AG09319 (cell line): ENCODE measurements at regions not wholly inside any gene's neighbourhood (a gene's known extent, or its start where the extent isn't known, plus 50 kb on each side); places are given as distances from the start of the nearest gene placed in this dataset.
"Not testable (repeated sequence)": the region's sequence is repeated elsewhere in the genome, so short reads cannot be mapped to it uniquely, and the experiment has no call there.

Experiments
- DNase-seq: peaks from one replicate; pipeline ENCODE4 v3.0.0-alpha.2; 2010; ENCODE audit warnings: low read depth; ENCODE audit errors: extremely low read depth
- TF ChIP-seq, protein P1 (sequence below): IDR thresholded peaks from 2 replicates; pipeline ENCODE4 v1.5.1; 2011; ENCODE audit warnings: low read depth, mild to moderate bottlenecking, inconsistent platforms, low read length, moderate library complexity

DNA sequence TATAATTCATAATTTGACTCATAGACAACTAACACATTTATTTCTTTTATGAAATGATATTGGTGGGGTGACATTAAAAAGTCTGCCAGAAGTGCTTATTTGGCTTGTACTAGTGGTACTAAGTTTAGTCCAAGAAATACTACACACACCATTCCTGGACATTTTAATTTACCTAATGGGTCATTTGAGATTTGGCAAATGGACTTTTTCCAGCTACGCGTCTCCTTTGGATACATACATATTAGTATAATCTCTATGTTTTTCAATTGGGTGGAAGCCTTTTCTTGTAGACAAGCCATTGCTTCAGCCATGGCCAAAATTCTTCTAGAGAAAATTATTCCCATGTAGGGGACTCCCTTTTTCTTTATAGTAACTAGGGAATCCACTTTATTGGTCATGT, 968.5 kb downstream of the C4orf33 start:
- no peak for DNase-seq
- TF ChIP-seq, protein P1, sequence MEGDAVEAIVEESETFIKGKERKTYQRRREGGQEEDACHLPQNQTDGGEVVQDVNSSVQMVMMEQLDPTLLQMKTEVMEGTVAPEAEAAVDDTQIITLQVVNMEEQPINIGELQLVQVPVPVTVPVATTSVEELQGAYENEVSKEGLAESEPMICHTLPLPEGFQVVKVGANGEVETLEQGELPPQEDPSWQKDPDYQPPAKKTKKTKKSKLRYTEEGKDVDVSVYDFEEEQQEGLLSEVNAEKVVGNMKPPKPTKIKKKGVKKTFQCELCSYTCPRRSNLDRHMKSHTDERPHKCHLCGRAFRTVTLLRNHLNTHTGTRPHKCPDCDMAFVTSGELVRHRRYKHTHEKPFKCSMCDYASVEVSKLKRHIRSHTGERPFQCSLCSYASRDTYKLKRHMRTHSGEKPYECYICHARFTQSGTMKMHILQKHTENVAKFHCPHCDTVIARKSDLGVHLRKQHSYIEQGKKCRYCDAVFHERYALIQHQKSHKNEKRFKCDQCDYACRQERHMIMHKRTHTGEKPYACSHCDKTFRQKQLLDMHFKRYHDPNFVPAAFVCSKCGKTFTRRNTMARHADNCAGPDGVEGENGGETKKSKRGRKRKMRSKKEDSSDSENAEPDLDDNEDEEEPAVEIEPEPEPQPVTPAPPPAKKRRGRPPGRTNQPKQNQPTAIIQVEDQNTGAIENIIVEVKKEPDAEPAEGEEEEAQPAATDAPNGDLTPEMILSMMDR: no peak

DNA sequence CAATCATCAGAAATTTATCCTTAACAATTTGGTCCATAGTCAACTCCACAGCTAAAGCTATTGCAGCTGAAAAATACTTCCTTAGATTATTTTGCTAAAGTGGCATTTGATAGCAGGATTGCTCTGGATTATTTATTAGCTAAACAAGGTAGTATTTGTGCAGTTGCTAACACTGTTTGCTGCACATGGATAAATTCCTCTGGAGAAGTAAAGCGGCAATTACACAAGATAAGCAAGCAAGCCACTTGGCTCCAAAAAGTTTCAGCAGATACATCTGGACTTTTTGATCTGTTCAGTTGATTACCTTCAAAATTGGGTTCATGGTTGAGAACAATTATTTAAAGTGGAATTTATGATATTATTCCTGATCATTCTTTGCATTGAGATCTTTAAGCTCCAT, 971.5 kb downstream of the C4orf33 start:
- no peak for DNase-seq
- TF ChIP-seq, protein P1: no peak

DNA sequence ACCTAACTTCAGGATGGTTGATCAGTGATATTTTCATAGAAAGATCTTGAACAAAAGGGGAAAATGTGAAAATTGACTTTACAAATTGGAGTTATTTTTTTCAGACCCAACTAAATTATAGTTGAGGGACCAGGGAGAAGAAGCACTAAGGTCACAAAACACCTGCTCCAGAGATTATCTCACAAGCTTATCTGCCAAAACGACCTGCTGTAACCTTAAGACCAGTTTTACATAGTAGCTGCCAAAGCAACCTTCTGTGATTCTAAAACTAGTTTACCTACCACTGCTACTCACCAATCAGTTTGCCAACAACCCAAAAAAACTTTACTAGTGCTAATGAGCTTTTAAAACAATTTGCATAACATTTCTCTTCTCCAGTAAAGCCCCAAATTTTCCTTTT, 972.1 kb downstream of the C4orf33 start:
- DNase-seq: no peak
- TF ChIP-seq, protein P1: no peak

DNA sequence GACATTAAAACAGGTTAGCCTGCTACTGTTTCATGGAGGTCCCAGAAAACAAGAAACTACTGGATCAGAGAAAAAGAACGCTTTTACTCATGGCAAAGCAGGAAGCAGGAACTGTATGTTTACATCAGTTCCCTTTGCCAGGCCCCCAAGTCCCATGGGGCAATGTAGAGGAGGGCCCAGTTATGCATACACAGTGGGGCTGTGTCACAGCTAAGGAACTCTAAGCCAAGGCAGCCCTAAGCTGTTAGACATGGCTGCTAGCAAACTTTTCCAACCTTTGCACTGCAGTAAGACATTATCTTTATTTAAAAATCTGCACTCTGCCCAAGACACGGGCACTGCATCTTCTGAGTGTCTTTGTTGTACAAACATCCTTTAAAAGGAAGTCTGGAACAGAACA, 975.8 kb downstream of the C4orf33 start:
- no peak for DNase-seq
- TF ChIP-seq, protein P1: no peak

DNA sequence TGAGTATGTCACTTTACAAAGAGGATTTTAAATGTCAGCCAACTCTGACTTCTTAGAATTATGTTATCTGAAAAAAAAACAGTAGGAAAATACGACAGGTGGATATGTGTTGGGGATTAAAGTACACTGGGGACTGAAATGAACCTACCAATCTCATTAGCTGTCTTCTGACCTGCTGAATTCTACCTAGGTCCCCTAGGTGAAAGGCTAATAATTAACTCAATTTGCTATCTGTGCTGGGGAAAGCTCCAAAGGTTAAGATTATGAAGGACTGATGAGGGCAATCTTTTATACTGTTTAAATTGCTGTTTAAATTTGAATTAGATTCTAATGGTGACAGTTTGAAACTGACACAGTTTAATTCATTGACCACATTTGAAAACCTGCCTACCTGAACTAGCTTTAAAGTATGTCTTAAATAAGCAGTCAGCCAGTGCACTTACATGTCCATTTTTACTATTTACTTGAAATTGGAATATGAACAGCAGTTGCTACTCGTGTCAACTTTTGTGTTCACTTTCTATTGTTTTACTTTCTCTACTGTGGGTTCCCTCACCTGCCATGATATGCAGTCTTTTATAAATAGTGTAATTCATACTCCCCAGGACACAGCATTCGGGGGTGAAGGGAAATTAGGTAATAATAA, 977.3 kb downstream of the C4orf33 start:
- TF ChIP-seq, protein P1: no peak
- DNase-seq: no peak

DNA sequence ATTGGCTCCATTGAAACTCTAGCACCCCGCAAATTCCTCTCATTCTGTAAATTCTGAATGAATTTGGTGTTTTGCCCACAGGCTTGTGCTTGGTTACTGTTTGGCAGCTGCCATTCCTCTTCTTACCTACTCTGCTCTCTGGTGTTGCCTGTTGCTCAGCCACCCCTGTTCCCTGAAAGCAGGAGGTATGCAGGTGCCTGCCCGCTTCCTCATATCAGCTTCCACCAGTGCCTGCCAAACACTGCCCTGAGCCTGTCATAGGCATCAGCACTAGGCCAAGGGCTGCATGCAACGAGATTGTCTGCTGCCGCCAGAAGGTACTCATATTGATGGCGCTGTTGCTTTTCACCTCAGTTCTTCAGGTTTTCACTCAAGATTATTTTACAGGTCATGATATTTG, 978.1 kb downstream of the C4orf33 start:
- DNase-seq: no peak
- TF ChIP-seq, protein P1: no peak

DNA sequence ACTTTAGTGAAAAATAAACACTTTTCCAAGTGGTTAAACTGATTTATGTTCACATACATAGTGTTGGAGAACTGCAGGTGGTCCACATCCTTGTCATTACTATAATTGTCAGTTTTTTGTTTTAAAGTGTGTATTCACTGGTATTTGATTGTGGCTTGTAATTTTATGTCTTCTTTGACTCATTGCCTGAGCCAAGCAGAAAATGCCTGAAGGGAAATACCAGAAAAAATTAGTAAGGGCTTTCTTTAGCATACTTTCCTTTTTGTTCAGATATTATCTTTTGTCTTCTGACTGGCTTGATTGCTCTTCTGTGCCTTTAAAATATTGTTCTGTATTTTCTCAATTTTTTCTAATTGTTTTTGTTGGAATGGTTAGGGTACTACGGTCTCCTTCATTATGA, 981.3 kb downstream of the C4orf33 start:
- TF ChIP-seq, protein P1: no peak
- DNase-seq: no peak

DNA sequence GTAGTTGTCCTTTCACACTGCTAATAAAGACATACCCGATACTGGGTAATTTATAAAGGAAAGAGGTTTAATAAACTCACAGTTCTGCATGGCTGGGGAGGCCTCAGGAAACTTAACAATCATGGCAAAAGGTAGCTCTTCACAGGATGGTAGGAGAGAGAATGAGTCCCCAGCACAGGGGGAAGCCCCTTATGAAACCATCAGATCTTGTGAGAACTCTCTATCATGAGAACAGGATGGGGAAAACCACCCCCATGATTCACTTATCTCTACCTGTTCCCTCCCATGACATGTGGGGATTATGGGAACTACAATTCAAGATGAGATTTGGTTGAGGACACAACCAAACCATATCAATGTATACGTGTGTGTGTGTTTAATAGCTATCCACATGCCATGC, 983.1 kb downstream of the C4orf33 start:
- not testable (repeated sequence) for DNase-seq
